Spleen (tissue), 11 donors: ENCODE measurements at regions not wholly inside any gene's neighbourhood (a gene's known extent, or its start where the extent isn't known, plus 50 kb on each side); places are given as distances from the start of the nearest gene placed in this dataset.

Experiments used
- DNase-seq: peaks from one replicate; pipeline ENCODE4 v3.0.0-alpha.2; 2020
- H3K27ac ChIP-seq, 8 donors: fragments of 200-600 bp; sonication (generic) in 7 of 8; 1 replicate in 4 of 8; 2 replicates in 4 of 8; pipeline versions ENCODE4 v1.5.0 to v1.8.0; 2016 to 2021; ENCODE audit warnings: inconsistent platforms in 4 of 8, mild to moderate bottlenecking in 4 of 8, moderate library complexity in 1 of 8
- H3K27me3 ChIP-seq, 7 donors: fragments of 200-600 bp; sonication (generic) in 6 of 7; replicated peaks in 1 of 7; 1 replicate in 4 of 7; 2 replicates in 3 of 7; pipeline versions ENCODE4 v1.5.0 to v1.8.0; 2016 to 2021; ENCODE audit warnings: inconsistent platforms in 3 of 7, mild to moderate bottlenecking in 1 of 7
- H3K36me3 ChIP-seq, 6 donors: fragments of 200-600 bp; sonication (generic) in 5 of 6; 1 replicate in 4 of 6; 2 replicates in 2 of 6; pipeline versions ENCODE4 v1.5.0 to v1.8.0; 2016 to 2021; ENCODE audit warnings: inconsistent platforms in 2 of 6
- H3K4me1 ChIP-seq, 6 donors: fragments of 200-600 bp; sonication (generic) in 5 of 6; 1 replicate in 3 of 6; 2 replicates in 3 of 6; pipeline versions ENCODE4 v1.5.0 to v1.8.0; 2016 to 2021; ENCODE audit warnings: inconsistent platforms in 3 of 6
- H3K4me3 ChIP-seq, 8 donors: fragments of 200-600 bp; sonication (generic) in 7 of 8; 1 replicate in 4 of 8; 2 replicates in 4 of 8; pipeline versions ENCODE4 v1.5.0 to v1.8.0; 2016 to 2021; ENCODE audit warnings: inconsistent platforms in 4 of 8, mild to moderate bottlenecking in 4 of 8, moderate library complexity in 2 of 8
- H3K9me3 ChIP-seq, 8 donors: fragments of 200-600 bp; sonication (generic) in 7 of 8; 1 replicate in 4 of 8; 2 replicates in 4 of 8; pipeline versions ENCODE4 v1.5.0 to v1.8.0; 2016 to 2021; ENCODE audit warnings: inconsistent platforms in 4 of 8
- POLR2A ChIP-seq, 3 donors: fragments of 450-650 bp; IDR thresholded peaks; one replicate each; pipeline ENCODE4 v1.5.1; 2017; ENCODE audit warnings: antibody characterized with exemption in 3 of 3, mild to moderate bottlenecking in 1 of 3
- POLR2AphosphoS5 ChIP-seq, 3 donors: sonication (generic); formaldehyde crosslinking; IDR thresholded peaks; one replicate each; pipeline ENCODE4 v1.5.1; 2017; ENCODE audit warnings: antibody characterized with exemption in 3 of 3
- WGBS, 5 donors: extraction: QIAGEN DNeasy Blood & Tissue Kit in 3 of 5; methylation state at CpG; one replicate each; pipeline versions ENCODE4 v1.1.5 to v1.1.7; 2013 to 2018; 5-methylcytosine and 5-hydroxymethylcytosine counted together
- intact Hi-C: fragments of 100-400 bp; cut with DNase I; formaldehyde crosslinking; loops from one replicate; pipeline ENCODE4 v1.15.0; 2023; ENCODE audit warnings: low total_unique reads
- TF ChIP-seq, protein P1 (sequence below), 11 experiments: fragments of 200-600 bp in 7 of 11; fragments of 450-650 bp in 4 of 11; sonication (generic) in 4 of 11; IDR thresholded peaks in 8 of 11; conservative IDR thresholded peaks in 3 of 11; 1 replicate in 7 of 11; 2 replicates in 4 of 11; pipeline versions ENCODE4 v1.4.0 to v1.8.0; 2016 to 2021; ENCODE audit warnings: antibody characterized with exemption in 11 of 11, inconsistent platforms in 4 of 11, mild to moderate bottlenecking in 1 of 11
- donor health status: healthy with polysubstance abuse.
- donor health status: DM: no; HTN: no; CAD: no; lungs with moderate emphysema.
- donor health status: DM: no; HTN: no; CAD: no.
- donor health status: Bipolar disorder and iron deficiency.
- donor health status: healthy.
- donor health status: DM: no; HTN: no; CAD: no.
- donor health status: DM: yes; HTN: yes; CAD: no.

DNA sequence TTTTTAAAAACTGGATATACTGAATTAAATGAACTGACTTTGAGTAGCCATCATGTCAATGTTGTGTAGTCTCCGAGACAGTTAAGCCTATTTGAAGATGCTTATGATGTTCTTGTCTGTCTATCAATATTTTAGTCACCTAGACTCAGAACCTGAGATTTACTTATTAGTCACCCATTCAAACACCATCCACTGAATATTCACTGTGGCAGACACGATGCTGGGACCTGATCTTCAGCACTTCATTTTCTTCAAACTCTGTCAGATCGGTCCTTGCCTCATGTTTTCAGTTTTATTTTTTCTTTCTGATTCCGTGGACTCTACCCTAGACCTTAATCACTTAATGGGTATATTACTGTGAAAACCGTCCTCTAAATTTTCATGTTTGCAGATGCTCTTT is 123.7 kb upstream of the MCHR2 start:
- Histone ChIP-seq H3K4me3 (no peak overlapping the region), H3K9me3 (no peaks in the 10 kb centered on the region), H3K27ac (no peak overlapping the region), H3K27me3 (peaks cover 0 to 15% (median 0%) of the 10 kb centered on the region in 7 donors), H3K36me3 (no peaks in the 10 kb centered on the region), H3K4me1 (no peaks in the 10 kb centered on the region)
- TF ChIP-seq POLR2A (IDR thresholded peaks at IDR 0.05) = no peak
- no peak for TF ChIP-seq POLR2AphosphoS5 (IDR thresholded peaks at IDR 0.05)
- TF ChIP-seq, protein P1, sequence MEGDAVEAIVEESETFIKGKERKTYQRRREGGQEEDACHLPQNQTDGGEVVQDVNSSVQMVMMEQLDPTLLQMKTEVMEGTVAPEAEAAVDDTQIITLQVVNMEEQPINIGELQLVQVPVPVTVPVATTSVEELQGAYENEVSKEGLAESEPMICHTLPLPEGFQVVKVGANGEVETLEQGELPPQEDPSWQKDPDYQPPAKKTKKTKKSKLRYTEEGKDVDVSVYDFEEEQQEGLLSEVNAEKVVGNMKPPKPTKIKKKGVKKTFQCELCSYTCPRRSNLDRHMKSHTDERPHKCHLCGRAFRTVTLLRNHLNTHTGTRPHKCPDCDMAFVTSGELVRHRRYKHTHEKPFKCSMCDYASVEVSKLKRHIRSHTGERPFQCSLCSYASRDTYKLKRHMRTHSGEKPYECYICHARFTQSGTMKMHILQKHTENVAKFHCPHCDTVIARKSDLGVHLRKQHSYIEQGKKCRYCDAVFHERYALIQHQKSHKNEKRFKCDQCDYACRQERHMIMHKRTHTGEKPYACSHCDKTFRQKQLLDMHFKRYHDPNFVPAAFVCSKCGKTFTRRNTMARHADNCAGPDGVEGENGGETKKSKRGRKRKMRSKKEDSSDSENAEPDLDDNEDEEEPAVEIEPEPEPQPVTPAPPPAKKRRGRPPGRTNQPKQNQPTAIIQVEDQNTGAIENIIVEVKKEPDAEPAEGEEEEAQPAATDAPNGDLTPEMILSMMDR (IDR thresholded peaks at IDR 0.05 in 8 of 11, conservative IDR thresholded peaks at IDR 0.05 in 3 of 11) = no peak
- intact Hi-C loops = loop anchor here (10.0 kb wide), 1 partner anchor 547 kb away; no protein-coding TSS in a partner anchor
- DNase-seq = no peak
- WGBS, 5 donors = 65 to 88% (median 86%) methylated on average over 5 of the region's 5 CpGs

DNA sequence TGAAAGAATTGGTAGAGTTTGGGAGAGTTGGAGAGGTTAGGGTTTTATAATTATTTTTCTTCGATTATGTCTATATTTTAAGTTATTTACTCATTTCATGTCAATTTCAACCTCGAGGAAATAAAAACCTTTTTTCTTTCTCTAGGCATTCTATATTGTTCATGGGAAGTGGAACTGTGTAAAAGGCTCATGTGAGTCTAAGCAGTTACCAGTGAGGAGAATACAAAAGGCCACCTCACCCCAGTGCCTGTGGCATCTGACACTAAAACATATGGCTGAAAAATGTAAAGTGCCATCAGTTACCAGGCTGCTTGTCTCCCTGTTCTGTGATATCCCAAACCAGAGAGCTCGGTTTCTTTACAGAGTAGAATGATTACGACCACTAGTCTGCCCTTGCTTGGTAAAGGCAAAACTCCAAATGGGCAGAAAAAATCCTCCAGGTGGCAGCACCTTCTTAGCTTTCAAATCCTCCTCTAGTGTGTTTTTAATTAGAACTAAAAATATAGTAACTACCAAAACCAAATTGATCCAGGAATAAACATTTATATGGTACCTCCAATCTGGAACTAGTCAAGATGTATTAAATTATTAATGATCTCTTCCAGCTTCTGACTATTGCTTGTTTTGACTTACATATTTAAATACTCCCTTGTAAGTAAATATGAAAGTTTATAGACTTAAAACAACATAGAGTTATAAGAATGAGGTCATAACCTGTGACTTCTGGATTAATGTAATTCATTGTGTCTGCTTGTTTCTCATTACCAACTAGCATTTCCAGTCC is 122.6 kb upstream of the MCHR2 start:
- no peak overlapping the region for H3K4me3 ChIP-seq
- TF ChIP-seq, protein P1 (IDR thresholded peaks at IDR 0.05 in 8 of 11, conservative IDR thresholded peaks at IDR 0.05 in 3 of 11) = peak in 10 of 11 experiments; percentile 11 to 74 (median 53)
- no peak for TF ChIP-seq POLR2AphosphoS5 (IDR thresholded peaks at IDR 0.05)
- no peaks in the 10 kb centered on the region for H3K4me1 ChIP-seq
- no peak for DNase-seq
- no peak overlapping the region for H3K27ac ChIP-seq
- H3K36me3 ChIP-seq = no peaks in the 10 kb centered on the region
- H3K27me3 ChIP-seq = peaks cover 0 to 15% (median 0%) of the 10 kb centered on the region in 7 donors
- intact Hi-C loops = loop anchor here (10.0 kb wide), 1 partner anchor 548 kb away; no protein-coding TSS in a partner anchor
- H3K9me3 ChIP-seq = no peaks in the 10 kb centered on the region
- 27 to 37% (median 31%) methylated on average over 4 of the region's 4 CpGs for WGBS, 5 donors

DNA sequence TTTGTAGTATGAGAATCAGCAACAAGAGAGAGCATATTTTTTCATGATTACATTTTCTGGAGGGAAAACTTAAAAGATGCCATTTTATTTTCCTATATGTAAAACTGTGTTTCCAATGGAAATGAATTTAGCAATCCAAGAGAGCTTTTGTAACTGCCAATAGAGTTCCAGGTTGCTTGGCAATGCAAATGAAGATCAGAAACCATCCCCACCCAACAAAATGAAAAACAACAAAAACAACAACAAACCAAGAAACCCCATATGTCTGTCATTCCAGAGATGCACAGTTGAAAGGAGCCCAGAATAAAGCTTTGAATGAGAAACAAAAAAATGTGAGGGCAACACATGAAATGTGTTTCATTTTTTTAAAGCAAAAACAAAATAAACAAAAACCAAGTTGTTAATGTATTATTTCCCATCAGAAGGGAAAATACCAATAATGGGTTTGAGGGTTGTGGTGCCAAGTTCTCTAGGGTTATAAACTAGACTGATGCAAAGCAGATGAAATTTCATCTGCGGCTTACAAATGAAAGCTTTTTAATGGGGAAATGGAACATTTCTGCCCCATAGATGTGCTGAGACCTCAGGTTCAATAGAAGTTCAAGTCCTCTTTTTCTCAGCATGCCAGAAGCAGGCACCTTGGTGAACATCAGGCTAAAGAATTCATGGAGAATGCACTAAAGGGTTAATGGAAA is 121.5 kb upstream of the MCHR2 start:
- peaks cover 0 to 15% (median 0%) of the 10 kb centered on the region in 7 donors for H3K27me3 ChIP-seq
- H3K36me3 ChIP-seq = no peaks in the 10 kb centered on the region
- H3K27ac ChIP-seq = no peak overlapping the region
- H3K9me3 ChIP-seq = no peaks in the 10 kb centered on the region
- H3K4me1 ChIP-seq = no peaks in the 10 kb centered on the region
- no peak for DNase-seq
- intact Hi-C loops = loop anchor here (10.0 kb wide), 1 partner anchor 549 kb away; no protein-coding TSS in a partner anchor
- WGBS, 5 donors = 84 to 90% (median 88%) methylated on average over 1 of the region's 1 CpG
- TF ChIP-seq POLR2AphosphoS5 (IDR thresholded peaks at IDR 0.05) (no peak), POLR2A (IDR thresholded peaks at IDR 0.05) (no peak)
- TF ChIP-seq, protein P1 (IDR thresholded peaks at IDR 0.05 in 8 of 11, conservative IDR thresholded peaks at IDR 0.05 in 3 of 11) = no peak
- H3K4me3 ChIP-seq = no peak overlapping the region
